T1000 (cell line): ENCODE measurements at regions not wholly inside any gene's neighbourhood (a gene's known extent, or its start where the extent isn't known, plus 50 kb on each side); places are given as distances from the start of the nearest gene placed in this dataset.

Source experiments
- DNase-seq: peaks from one replicate; lab custom pipeline; 2025; ENCODE audit warnings: mixed read lengths; lab: John Stamatoyannopoulos, UW

DNA sequence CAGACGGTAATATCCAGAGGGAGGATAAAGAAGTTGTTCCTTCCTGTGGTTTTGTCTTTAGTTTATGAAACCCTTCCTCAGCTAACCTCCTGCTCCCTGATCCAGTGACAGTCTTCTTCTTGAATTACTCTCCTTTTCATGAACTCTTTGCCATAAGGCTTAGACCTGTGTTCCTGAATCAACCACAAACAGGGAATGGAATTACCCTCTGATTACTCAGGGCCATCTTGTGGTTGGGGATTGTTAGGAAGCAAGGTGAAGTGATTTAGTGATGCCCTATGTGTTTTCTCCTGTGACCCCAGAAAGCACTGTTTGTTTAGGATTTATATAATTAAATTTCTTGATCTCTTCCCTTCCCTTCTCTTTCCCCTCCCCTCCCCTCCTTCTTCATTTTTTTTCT, 409.1 kb downstream of the TAF11L14 start:
- DNase-seq: no peak

DNA sequence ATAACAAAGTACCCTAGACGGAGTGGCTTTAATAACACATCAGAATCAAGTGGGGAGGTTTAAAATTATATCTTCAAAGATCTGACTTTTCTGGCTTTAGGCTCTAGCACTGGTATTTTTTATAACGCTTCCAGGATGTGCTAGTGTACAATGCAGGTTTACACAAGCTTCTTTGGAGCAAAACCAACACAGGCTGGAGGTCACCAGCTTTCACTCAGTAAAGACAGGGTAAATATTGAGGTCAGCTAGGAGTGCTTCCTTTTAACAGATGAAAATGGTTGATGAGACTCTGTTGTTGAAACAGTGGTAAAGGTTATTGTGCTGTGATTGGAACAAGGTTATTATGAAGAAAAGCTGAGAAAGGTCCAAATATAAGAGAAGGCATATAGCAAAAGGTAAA, 414.2 kb downstream of the TAF11L14 start:
- no peak for DNase-seq

DNA sequence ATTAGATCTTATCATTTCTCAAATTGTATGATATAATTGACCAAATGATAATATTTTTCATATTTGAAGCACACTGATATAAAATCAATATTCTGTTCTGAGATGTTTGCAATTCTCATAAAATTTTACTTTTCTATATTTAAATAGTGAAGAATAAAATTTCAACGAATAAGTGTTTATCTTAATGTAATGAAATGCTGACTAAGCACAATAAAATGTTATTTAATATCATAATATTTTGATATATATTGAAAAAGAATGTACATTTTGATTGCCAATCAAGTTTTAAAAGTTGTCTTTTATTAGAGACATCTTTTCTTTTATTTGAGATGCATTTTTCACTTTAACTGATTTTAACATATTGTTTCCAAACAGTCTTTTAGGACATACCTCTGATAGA, 416.1 kb downstream of the TAF11L14 start:
- DNase-seq: no peak

DNA sequence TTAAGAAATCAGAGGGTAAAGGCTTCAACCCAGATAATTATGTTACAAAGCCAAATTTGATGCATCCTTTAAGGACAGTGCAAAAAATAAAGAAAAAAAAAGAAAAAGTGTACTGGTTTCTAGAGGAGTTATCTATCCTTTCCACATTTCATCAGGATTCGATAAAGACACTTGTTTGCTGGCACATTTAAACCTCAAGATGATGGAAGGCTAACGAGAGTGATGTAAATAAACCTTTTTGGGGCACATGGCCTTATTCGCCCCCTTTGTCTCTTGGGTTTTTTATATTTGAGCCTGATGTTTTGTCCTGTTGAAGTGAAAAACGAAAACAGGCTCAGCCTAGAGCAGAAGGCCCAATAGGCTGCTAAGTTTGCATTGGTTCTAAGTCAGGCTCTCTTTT, 416.5 kb downstream of the TAF11L14 start:
- DNase-seq: no peak

DNA sequence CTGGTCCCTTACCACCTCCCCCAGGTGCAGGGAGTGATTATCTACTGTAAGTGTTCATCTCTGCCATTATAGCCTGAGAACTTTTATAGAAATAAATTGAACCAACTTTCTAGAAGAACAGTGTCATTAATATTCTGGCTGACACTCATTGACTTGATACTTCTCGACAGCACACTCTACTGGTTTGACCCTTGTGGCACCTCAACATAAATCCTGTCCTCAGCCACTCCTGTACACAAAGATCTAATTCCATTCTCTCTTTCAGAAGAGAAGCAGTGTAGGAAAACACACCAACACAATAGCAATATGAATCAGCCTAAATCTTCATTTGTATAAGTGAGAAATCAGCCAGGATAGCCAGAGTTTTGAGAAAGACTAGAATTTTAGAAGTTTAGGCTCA, 417.7 kb downstream of the TAF11L14 start:
- no peak for DNase-seq

DNA sequence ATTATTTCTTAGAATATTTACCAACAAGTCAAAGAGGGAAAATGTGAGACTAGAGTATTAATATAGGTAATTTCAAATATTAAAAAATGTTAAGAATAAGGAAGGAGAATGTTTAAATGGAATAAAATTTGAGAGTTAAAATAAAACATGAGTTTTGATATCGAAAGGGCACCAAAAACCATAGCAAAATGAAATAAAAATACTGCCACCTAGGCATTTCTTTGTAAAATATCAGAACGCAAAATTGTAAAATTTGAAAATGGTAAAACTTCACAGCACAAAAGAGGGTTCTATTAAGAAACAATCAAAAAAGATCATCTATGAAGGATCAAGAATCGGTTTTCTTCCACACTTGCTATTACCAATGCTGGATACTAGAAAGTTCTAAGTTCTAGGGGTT, 418.3 kb downstream of the TAF11L14 start:
- no peak for DNase-seq

DNA sequence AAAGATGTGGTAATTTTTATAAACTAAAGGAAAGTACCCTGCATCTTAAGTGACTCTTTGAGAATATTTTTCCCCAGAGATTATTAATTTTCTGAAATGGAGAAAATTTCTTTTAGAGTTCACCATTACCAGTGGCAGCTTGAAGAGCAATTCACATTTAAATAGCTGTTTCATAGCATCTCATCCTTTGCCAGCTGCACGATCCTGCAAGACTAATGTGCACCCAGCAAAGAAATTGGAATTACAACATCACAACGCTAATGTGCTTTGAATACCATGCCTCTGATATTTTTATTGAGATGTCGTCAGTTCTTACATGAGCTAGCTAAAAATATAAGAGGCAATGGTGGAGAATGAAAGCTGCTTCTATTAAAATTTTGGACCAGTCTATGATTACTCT, 423.5 kb downstream of the TAF11L14 start:
- DNase-seq: no peak

DNA sequence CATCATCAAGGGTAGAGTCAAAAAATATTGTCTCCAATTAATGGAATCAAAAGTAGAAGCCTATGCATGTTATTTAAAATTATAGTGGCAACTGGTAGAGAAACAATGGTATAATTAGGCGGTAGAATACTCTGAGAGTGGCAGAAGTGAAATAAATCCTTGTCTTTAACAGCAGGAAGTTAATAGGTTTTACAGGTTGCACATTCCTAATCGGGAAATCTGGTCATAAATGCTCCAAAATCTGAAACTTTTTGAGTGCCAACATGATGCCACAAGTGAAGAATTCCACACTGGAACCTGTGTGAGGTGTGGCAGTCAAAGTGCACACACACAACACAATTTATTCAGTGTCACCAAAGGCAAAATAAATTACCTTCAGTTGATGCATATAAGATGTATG, 433.4 kb downstream of the TAF11L14 start:
- DNase-seq: no peak

DNA sequence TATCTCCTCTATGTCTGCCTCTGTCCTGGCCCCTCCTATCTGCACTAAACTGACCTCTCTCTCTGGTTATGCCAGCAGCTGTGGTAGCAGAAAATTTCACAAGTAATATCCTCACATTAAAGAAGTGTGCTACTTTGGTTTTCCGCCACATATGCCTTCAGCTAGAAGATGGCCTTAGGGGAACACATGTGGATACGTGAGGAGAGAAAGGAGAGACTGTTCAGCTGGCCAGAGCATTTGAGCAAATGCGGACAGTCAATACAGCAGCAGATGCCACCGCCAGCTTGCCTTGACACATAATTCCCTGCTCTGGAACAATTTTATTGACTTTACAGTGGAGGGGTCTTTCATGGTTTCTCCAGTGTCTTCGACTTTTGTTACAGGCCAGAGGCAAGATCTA, 434.6 kb downstream of the TAF11L14 start:
- no peak for DNase-seq

DNA sequence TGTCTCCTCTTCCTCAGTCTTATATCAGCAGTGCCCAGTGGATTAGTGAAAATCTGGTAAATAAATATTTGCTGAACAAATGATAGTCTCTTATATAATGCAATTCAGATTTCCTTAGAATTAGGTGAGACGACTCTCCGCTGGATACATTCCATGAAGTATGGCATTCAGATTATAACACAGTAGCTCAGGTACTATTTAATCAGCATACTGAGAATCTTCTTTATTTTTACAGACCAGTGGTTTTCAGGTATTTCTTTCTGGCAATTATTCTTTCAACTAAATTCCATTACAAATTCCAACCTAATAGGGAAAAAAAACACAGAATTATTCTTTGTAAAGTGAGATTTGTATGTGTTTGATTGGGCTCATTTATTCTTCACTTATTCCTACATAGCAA, 435.5 kb downstream of the TAF11L14 start:
- DNase-seq: no peak

DNA sequence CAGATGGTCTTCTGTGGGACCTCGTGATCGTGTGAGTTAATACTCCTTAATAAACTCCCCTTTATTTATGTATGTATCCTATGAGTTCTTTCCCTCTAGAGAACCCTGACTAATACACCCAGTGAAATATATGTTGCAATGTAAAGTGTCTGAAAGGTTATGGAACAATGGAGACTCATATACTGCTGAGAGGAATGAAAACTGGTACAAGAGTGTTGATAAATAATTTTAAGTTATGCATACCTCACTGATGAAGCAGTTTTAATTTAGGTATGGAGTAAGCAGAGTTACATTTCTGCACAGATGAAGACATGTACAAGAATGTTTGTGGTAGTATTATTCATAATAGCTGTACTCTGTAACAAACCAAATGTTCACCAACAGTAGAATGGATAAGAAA, 438.3 kb downstream of the TAF11L14 start:
- DNase-seq: no peak

DNA sequence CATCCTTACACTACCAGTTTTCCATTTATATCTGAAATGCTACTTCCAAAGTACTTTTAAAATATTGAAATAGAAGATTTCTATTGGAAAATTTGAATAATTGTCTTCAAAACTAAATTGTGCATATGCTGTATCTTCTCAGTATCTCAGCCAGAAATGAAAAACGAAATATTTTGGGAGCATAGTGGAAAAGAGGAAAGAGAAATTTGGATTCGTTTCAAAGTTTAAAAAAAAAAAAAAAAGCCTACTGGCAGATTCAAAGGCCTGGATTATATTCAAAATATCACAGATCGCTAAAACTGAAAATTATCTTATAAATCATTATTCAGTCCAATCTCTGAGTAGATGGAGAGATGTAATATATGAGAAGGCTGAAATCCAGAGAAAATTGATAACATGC, 440.7 kb downstream of the TAF11L14 start:
- no peak for DNase-seq

DNA sequence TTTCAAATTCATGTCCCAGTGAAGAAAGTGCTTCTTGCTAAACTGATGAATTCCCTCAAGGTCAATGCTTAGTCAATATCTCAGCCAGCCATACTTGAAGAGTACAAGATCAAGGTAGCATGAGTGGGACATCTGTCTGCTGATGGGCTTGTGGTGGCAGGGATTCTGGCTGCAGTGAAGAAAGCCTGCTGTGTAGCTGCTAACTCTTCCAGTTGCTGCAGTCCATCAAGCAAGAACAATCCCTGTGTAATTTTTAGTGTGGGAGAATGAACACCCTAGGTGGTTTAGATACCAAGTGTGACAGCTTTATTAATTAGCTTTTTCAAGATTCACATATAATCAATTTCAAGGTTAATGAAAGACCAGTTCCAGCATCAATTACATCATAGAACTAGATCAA, 443.9 kb downstream of the TAF11L14 start:
- no peak for DNase-seq

DNA sequence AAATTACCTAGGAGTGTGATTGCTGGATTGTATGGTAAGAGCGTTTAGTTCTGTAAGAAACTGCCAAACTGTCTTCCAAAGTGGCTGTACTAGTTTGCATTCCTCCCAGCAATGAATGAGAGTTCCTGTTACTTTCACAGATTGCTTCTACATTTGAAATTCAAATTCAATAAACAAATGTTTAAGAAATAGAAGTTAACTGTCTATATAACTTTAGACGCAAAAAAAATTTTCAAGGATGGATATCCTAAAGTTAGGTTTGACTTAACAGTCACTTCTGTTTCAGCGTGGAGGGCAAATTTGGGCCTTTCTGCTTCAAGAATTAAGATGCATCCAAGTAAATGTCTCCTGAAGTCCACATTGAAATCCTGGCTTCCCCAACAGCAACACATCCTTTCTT, 445.6 kb downstream of the TAF11L14 start:
- no peak for DNase-seq

DNA sequence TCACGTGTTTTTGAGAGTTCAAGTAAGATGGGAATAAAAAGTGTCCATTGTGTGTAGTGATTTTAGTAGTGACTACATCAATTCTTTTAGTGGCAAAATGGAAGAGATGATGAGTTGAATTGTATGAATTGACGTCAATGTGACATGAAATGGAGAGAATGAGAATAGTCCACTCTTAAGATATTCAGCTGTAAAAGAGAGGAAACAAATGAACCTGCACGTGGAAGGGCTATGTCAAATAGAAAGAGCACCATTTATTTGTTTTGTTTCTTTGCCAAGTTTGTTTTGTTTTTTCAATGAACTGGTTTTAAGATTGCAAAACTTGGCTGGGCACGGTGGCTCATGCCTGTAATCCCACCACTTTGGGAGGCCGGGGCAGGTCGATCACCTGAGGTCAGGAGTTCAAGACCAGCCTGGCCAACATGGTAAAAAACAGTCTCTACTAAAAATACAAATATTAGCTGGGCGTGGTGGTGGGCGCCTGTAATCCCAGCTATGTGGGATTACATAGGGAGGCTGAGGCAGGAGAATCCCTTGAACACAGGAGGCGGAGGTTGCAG, 453.8 kb downstream of the TAF11L14 start:
- no peak for DNase-seq

DNA sequence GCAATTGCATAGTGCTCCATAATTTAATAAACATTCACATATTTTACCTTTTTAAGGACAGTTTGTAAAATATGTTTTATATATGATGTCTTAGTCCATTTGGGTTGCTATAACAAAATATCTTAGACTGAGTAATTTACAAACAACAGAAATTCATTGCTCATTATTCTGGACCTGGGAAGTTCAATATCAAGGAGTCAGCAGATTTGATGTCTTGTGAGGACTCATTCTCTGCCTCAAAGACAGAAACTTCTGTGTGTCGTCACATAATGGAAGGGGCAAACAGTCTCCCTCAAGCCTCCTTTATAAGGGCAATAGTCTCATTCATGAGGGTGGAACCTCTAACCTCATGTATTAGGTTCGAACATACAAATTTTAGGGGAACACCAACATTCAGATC, 455.9 kb downstream of the TAF11L14 start:
- no peak for DNase-seq

DNA sequence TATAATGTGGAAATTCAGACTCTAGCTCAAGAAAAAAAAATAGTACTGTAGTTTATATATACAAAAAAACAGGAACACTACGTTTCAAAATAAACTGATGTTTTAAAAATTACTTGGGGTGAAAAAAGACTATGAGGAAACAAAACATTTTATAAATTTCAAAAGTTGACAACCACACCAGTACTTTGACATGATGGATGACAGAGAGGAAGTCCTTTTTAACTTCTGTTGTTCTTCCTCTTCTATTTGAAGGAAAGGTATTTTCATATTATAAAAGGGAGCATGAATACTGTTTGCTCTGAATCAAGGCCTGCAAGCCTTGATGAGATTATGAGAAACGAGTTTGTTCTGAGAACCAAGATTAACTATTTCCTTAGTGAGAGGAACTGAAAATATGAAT, 456.9 kb downstream of the TAF11L14 start:
- no peak for DNase-seq

DNA sequence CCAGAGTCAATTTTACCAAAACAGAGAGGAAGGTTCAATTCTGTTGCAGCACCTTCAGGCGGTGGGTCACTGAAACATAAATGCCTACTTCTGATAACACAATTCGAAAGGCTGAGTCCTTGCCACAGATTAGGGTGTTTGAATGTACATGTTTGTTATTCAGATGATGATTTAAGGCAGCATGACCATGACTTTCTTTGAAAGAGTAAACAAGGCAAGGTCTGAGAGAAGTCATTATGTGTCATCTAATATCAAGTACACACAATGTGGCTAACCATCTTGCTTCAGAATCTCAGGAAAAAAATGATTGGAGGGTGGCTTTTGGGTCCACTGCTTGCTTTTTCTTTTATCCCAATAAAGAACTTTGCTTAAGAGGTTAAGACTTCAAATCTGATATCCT, 457.5 kb downstream of the TAF11L14 start:
- DNase-seq: no peak

DNA sequence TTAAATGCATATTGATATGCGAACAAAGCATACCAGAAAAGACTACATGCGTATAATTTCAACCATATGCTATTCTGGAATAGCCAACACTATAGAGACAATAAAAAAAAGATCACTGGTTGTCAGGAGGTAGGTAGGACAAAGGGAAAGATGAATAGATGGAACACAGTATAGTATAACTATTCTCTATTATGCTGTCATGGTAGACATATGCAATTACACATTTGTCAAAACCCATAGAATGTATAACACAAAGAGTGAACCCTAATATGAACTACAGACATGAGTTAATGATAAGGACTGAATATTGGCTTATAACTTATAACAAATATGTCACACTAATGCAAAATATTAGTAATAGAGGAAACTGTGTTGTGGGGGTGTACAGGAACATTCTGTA, 460.8 kb downstream of the TAF11L14 start:
- DNase-seq: no peak

DNA sequence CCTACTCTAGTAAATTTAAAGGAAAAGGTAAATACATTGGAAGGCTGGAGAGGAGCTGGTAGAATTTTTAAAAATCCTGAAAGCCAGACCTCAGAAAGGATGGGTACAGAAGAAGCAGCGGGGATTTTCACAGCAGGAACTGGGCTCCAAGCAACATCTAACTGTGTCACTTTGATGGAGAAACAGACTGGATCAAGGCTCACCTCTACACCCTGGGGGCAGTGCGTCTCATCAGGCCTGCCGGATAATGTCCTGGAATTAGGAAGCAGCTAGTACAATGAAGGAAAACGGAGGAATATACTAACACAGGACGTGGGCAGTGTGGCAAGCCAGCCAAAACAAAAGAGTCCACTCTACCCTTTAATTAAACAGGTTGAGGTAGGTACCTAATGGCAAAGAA, 463.6 kb downstream of the TAF11L14 start:
- no peak for DNase-seq

DNA sequence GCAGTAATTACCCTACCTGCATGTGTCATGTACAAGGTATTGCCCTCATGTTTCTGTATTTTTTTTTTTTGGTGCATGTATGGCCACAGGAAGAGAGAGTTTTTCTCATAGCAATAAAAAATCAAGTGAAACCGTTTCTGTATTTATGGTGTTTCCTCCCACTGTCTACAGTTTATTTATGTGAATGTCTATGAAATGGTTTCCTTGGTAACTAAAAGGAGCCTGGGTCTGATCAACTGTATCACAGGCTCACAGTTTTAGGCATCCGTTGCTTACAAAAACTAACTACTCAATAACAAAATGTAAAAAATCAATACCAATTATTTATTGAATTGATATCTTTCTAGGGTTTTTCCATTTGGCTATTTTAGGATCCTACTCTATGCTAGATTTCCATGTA, 464.4 kb downstream of the TAF11L14 start:
- DNase-seq: no peak

DNA sequence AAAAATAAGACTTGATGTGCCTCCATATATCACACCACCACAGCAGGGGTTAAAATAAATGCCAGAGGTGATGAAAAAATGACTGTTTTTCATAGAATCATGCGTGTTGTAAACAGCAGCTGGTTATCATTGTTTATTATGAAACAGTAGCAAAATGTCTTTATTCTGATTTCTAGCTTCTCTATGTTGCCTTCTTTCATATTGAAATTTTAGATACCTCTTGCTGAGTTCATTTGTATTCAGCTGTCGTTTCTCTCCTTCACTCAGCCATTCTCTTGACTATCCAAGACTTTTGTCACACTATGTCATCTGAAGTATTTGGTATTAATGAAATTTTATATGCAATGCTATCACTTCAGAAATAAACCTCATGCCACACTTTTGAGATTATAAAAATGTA, 465.0 kb downstream of the TAF11L14 start:
- DNase-seq: no peak

DNA sequence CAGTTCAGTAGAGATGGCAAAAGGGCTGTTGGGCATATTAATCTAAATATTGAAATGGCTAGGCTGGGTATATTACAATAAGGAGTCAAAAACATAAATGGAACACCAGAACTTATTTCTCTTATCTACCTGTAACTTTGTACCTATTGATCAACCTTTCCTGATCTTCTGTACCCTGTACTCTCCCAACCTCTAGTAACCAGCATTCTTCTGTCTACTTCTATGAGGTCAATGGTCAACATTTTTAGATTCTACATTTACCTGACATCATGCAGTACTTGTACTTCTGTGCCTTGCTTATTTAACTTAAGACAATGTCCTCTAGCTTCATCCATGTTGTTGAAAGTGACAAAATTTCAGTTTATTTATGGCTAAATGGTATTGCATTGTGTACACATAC, 467.3 kb downstream of the TAF11L14 start:
- DNase-seq: no peak

DNA sequence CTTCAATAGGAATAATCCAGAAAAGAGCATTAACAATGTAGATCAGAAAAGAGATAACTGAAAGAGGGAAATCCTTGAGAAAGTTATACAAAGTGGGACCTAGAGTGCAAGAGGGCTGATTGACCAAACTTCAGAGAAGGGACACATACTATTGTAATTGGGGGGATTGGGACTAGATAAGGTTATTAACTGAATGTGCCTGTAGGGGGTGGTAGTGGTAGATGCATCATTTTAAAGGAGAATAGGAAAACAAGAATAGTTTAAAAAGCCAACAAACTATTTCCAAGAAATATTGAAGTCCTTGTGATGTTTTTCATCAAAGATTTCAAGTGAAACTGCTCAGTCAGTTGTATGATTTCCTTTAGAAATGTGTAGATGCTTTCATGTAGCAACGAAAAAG, 468.5 kb downstream of the TAF11L14 start:
- DNase-seq: no peak

DNA sequence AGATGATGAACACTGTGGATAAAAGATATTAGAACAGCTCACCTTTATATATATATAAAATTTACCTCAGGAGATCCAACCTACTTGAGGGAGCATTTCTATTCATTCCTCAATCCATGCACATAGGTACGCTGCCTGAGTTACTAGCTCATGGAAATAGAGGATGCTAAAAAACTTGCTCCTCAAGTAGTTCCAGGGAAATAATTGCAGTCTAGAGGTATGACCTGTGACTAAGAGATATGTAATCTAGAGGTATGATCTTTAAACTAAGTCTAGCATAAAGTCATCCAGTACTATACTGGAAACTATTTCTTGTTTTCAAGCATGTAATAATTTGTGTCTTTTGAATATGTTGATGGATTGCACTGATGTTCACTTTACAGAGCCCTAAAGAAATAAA, 471.2 kb downstream of the TAF11L14 start:
- no peak for DNase-seq
